ENCODE measurements at regions not wholly inside any gene's neighbourhood (a gene's known extent, or its start where the extent isn't known, plus 50 kb on each side); places are given as distances from the start of the nearest gene placed in this dataset.

DNA sequence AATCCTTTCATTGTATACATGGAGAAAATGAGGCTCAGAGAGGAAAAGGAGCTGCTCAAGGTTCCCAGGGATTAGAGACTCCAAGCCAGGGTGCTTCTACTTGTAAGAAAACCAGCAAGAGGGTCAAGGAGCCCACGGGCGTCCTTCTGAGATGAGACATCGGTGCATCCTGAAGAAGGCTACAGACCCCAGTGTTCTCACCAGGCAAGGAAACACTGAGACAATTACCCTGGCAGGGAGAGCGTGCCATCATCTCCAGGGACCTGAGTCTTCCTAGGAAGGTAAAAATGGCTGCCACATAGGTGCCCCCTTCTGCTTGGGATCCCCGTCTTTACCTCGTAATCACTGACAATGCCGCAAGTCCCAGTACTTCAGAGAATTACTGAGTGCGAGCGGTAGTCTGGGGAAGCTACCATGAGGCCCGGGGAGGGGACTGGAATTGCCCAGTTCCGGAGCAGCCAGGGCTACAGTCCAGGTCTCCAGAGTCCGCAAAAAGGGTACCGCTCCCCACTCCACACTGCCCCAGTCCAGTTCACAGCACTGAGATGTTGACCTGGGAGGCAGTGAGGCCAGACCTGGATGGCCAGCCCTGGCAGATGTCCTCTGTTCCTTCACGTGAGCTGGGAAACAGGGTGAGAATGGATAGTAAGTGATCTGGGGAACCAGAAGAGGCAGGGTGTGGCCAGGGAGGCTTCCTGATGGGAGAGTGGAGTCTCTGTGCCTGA, 164.7 kb upstream of the SMAD3 start:
- TF ChIP-seq POLR2A (IDR thresholded peaks at IDR 0.05; ENCODE audit: low read length) (no peak), GATA1 (IDR thresholded peaks at IDR 0.05; ENCODE audit: low read depth, low read length) (no peak)
